GM23248 (cell line): ENCODE measurements at regions not wholly inside any gene's neighbourhood (a gene's known extent, or its start where the extent isn't known, plus 50 kb on each side); places are given as distances from the start of the nearest gene placed in this dataset.

Experiments
- DNase-seq: peaks from one replicate; pipeline ENCODE4 v3.0.0-alpha.2; 2015
- H2AFZ ChIP-seq: fragments of 200-600 bp; sonication (generic); 2 replicates; pipeline ENCODE4 v1.6.1; 2016; ENCODE audit warnings: antibody characterized with exemption
- H3F3A ChIP-seq: fragments of 200-600 bp; sonication (generic); 2 replicates; pipeline ENCODE4 v1.6.1; 2016; ENCODE audit warnings: mild to moderate bottlenecking, antibody characterized with exemption, mixed run types; ENCODE audit not compliant: insufficient read depth
- H3K27ac ChIP-seq: fragments of 200-600 bp; sonication (generic); 2 replicates; pipeline ENCODE4 v1.5.1; 2016; ENCODE audit warnings: mild to moderate bottlenecking
- H3K27me3 ChIP-seq: fragments of 200-600 bp; sonication (generic); replicated peaks from 2 replicates; pipeline ENCODE4 v1.6.1; 2016; ENCODE audit warnings: mild to moderate bottlenecking; ENCODE audit not compliant: insufficient read depth
- H3K36me3 ChIP-seq: fragments of 200-600 bp; sonication (generic); 2 replicates; pipeline ENCODE4 v1.6.1; 2016; ENCODE audit warnings: low read depth, mild to moderate bottlenecking
- H3K4me1 ChIP-seq: fragments of 200-600 bp; sonication (generic); 2 replicates; pipeline ENCODE4 v1.6.1; 2016; ENCODE audit warnings: mild to moderate bottlenecking; ENCODE audit not compliant: insufficient read depth
- H3K4me2 ChIP-seq: fragments of 200-600 bp; sonication (generic); one replicate; pipeline ENCODE4 v1.6.1; 2016; ENCODE audit warnings: mild to moderate bottlenecking; ENCODE audit not compliant: unreplicated experiment
- H3K4me3 ChIP-seq: fragments of 200-600 bp; sonication (generic); 2 replicates; pipeline ENCODE4 v1.5.1; 2016; ENCODE audit warnings: mild to moderate bottlenecking
- H3K79me2 ChIP-seq: fragments of 200-600 bp; sonication (generic); 2 replicates; pipeline ENCODE4 v1.6.1; 2016; ENCODE audit warnings: mild to moderate bottlenecking; ENCODE audit not compliant: insufficient read depth
- H3K9ac ChIP-seq: fragments of 200-600 bp; sonication (generic); 2 replicates; pipeline ENCODE4 v1.6.1; 2016; ENCODE audit warnings: mild to moderate bottlenecking
- H3K9me2 ChIP-seq: fragments of 200-600 bp; sonication (generic); 2 replicates; pipeline ENCODE4 v1.6.1; 2016; ENCODE audit warnings: mixed run types, mild to moderate bottlenecking, moderate library complexity; ENCODE audit not compliant: insufficient read depth
- H3K9me3 ChIP-seq: fragments of 200-600 bp; sonication (generic); one replicate; pipeline ENCODE4 v1.6.1; 2017; ENCODE audit warnings: low read depth
- H4K20me1 ChIP-seq: fragments of 200-600 bp; sonication (generic); 2 replicates; pipeline ENCODE4 v1.6.0; 2016; ENCODE audit not compliant: insufficient read depth
- EZH2 ChIP-seq: fragments of 200-600 bp; sonication (generic); IDR thresholded peaks from 2 replicates; pipeline ENCODE4 v1.6.1; 2018; ENCODE audit warnings: antibody characterized with exemption, mild to moderate bottlenecking; ENCODE audit not compliant: insufficient read depth, poor library complexity, severe bottlenecking
- EZH2phosphoT487 ChIP-seq: fragments of 200-600 bp; sonication (generic); IDR thresholded peaks from 2 replicates; pipeline ENCODE4 v1.6.1; 2018; ENCODE audit warnings: antibody characterized with exemption, moderate library complexity, mild to moderate bottlenecking, low read depth; ENCODE audit not compliant: insufficient read depth
- WGBS, 2 experiments: methylation state at CpG; one replicate each; pipeline ENCODE4 v1.1.6; 2015 to 2017; ENCODE audit warnings: low lambda C conversion rate in 2 of 2, low coverage in 1 of 2; ENCODE audit errors: missing lambda C conversion rate in 2 of 2; 5-methylcytosine and 5-hydroxymethylcytosine counted together
- in situ Hi-C: fragments of 300-500 bp; cut with MboI; formaldehyde crosslinking; loops from 2 replicates; pipeline ENCODE4 v1.15.0; 2020

DNA sequence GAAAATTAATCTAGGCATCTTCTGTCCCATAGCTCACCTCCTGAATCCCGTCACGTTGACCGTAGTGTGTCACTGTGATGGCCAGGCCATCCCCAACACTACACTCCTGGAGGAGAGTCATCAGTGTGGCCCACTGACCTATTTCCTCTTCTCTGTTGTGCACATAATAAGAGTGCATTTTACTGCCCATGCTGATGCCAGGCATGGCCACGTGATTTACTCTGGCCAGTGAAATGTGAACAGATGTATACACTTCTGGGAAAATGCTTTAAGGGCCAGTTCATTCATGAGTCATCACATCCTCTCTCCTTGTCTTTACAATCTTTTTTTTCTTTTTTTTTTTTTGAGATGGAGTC, 101.9 kb upstream of the PIP4K2A start:
- Histone ChIP-seq H3K36me3 (no peaks in the 10 kb centered on the region), H3K27ac (peak overlapping the region; percentile 93), H3K79me2 (no peaks in the 10 kb centered on the region), H4K20me1 (no peaks in the 10 kb centered on the region), H3K9me2 (no peaks in the 10 kb centered on the region), H3K9me3 (no peaks in the 10 kb centered on the region), H3K9ac (peak overlapping the region; percentile 56), H3K4me1 (peaks cover 26% of the 10 kb centered on the region), H2AFZ (no peak overlapping the region), H3K4me2 (no peak overlapping the region), H3K4me3 (no peak overlapping the region), H3K27me3 (no peaks in the 10 kb centered on the region), H3F3A (peaks cover 18% of the 10 kb centered on the region; the same call in 1 of the 2 replicates)
- 70 to 78% methylated on average over 4 of the region's 4 CpGs for WGBS, 2 experiments
- in situ Hi-C loops = no loop called here
- TF ChIP-seq EZH2phosphoT487 = no peak
- no peak for TF ChIP-seq EZH2
- DNase-seq = peak; percentile 91

DNA sequence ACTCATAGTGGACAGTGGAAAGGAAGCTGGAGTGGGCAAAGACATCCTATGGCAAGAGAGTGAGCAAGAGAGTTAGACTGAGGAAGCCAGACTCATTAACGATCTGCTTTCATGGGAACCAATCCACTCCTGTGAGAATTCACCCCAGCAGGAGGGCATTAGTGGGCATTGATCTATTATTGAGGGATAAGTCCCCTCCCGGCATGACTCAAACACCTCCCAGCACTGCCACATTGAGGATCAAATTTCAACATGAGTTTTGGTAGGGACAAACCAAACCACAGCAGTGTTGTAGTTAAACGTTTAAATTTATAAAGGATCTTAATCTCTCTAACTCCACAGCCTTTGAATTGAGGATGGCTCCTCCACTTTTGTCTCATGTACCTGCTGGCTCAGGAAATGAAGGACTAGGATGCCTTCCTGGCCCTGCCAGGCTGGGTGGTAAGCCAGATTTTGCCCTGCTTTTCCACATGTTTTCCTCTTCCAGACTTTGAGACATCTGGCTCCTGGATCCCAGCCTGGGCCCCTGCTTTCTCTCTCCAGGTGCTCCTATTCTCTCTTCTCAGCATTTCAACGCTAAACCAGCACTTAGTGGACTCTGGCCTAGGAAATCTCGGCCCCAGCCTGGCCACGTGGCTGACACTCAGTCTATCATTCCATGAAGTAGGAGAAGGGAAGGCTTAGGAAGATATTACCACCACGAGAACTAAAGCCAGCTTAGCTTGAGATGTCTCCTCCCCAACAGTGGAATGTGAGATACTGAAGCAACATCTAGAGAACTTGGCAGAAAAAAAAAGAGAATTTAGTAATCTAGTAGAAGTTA, 96.5 kb upstream of the PIP4K2A start:
- TF ChIP-seq EZH2phosphoT487 (no peak), EZH2 (no peak)
- H3K9me2 ChIP-seq = no peaks in the 10 kb centered on the region
- no peaks in the 10 kb centered on the region for H3K9me3 ChIP-seq
- H3K79me2 ChIP-seq = no peaks in the 10 kb centered on the region
- no peak overlapping the region for H3K27ac ChIP-seq
- WGBS, 2 experiments = 60 to 66% methylated on average over 7 of the region's 7 CpGs
- H3K4me1 ChIP-seq = peaks cover 13% of the 10 kb centered on the region; the same call in 1 of the 2 replicates
- no peaks in the 10 kb centered on the region for H3K27me3 ChIP-seq
- no peak overlapping the region for H3K9ac ChIP-seq
- peak overlapping the region; percentile 23; the same call in 1 of the 2 replicates for H2AFZ ChIP-seq
- no peak for DNase-seq
- in situ Hi-C loops = no loop called here
- no peaks in the 10 kb centered on the region for H4K20me1 ChIP-seq
- no peak overlapping the region for H3K4me2 ChIP-seq
- H3K4me3 ChIP-seq = no peak overlapping the region
- H3F3A ChIP-seq = peaks cover 8% of the 10 kb centered on the region; the same call in 1 of the 2 replicates
- H3K36me3 ChIP-seq = no peaks in the 10 kb centered on the region

GRCh38 chr10:22807238-22807637, 92.9 kb upstream of the PIP4K2A start:
- Histone ChIP-seq H3K79me2 (no peaks in the 10 kb centered on the region), H3K27me3 (no peaks in the 10 kb centered on the region), H3K9me2 (no peaks in the 10 kb centered on the region), H4K20me1 (no peaks in the 10 kb centered on the region), H2AFZ (no peak overlapping the region), H3K27ac (no peak overlapping the region), H3K4me1 (peaks cover 38% of the 10 kb centered on the region), H3K36me3 (no peaks in the 10 kb centered on the region), H3F3A (peaks cover 22% of the 10 kb centered on the region), H3K9me3 (no peaks in the 10 kb centered on the region), H3K9ac (no peak overlapping the region), H3K4me2 (no peak overlapping the region), H3K4me3 (no peak overlapping the region)
- 83 to 86% methylated on average over 4 of the region's 4 CpGs for WGBS, 2 experiments
- DNase-seq = no peak
- no peak for TF ChIP-seq EZH2
- no peak for TF ChIP-seq EZH2phosphoT487
- in situ Hi-C loops = no loop called here

DNA sequence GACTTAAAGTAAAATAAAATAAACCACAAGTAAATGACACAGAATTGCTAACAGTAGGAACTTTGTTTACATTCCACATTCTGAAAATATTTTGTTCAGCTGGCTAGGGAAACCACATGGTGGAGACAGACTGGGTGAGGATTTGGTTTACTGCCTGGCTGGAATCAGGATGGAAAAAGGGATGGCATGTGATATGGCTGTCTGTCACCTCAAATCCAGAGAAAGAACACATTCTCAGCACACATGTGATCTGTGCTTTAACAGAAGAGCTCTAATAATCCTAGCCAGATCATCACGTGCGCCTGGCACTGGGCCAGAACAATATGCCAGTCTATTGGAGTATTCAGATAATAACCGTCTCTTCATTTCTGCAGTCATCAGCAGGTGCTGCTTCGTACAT, 90.9 kb upstream of the PIP4K2A start:
- DNase-seq = peak; percentile 73
- TF ChIP-seq EZH2phosphoT487 (no peak), EZH2 (no peak)
- in situ Hi-C loops = no loop called here

More for the DNA sequence above, 90.9 kb upstream of the PIP4K2A start:
- 13 to 15% methylated on average over 4 of the region's 4 CpGs for WGBS, 2 experiments
- H4K20me1 ChIP-seq = no peaks in the 10 kb centered on the region
- H3K4me2 ChIP-seq = peak overlapping the region; percentile 38
- no peaks in the 10 kb centered on the region for H3K36me3 ChIP-seq
- H3K9ac ChIP-seq = no peak overlapping the region
- no peaks in the 10 kb centered on the region for H3K79me2 ChIP-seq
- H3K27ac ChIP-seq = no peak overlapping the region
- H3F3A ChIP-seq = peaks cover 22% of the 10 kb centered on the region
- H2AFZ ChIP-seq = no peak overlapping the region
- H3K4me1 ChIP-seq = peaks cover 34% of the 10 kb centered on the region
- H3K4me3 ChIP-seq = no peak overlapping the region
- H3K9me2 ChIP-seq = no peaks in the 10 kb centered on the region
- no peaks in the 10 kb centered on the region for H3K9me3 ChIP-seq
- H3K27me3 ChIP-seq = no peaks in the 10 kb centered on the region
